Heart right ventricle (tissue), 16 donors: ENCODE measurements at regions not wholly inside any gene's neighbourhood (a gene's known extent, or its start where the extent isn't known, plus 50 kb on each side); places are given as distances from the start of the nearest gene placed in this dataset.

ENCODE experiments used
- ATAC-seq, 8 donors: fragments of 200-7000 bp; cut with Tn5 transposase; one replicate each; pipeline ENCODE4 v1.9.1; 2020; ENCODE audit warnings: mild to moderate bottlenecking in 8 of 8, moderate library complexity in 8 of 8, moderate number of reproducible peaks in 1 of 8
- DNase-seq, 2 donors: peaks; one replicate each; pipeline ENCODE4 v3.0.0-alpha.2; 2020
- H3K27ac ChIP-seq, 10 donors: fragments of 200-600 bp; sonication (generic) in 2 of 10; one replicate each; pipeline versions ENCODE4 v1.5.0 to v1.8.0; 2020 to 2022; ENCODE audit warnings: mild to moderate bottlenecking in 3 of 10
- H3K27me3 ChIP-seq, 7 donors: fragments of 200-600 bp; one replicate each; pipeline ENCODE4 v1.8.0; 2021 to 2022; ENCODE audit warnings: mild to moderate bottlenecking in 2 of 7
- H3K36me3 ChIP-seq, 9 donors: fragments of 200-600 bp; sonication (generic) in 1 of 9; one replicate each; pipeline versions ENCODE4 v1.5.0 to v1.8.0; 2020 to 2022; ENCODE audit warnings: mild to moderate bottlenecking in 2 of 9
- H3K4me1 ChIP-seq, 9 donors: fragments of 200-600 bp; sonication (generic) in 1 of 9; one replicate each; pipeline versions ENCODE4 v1.5.0 to v1.8.0; 2020 to 2022; ENCODE audit warnings: mild to moderate bottlenecking in 4 of 9
- H3K4me3 ChIP-seq, 10 donors: fragments of 200-600 bp; sonication (generic) in 2 of 10; one replicate each; pipeline versions ENCODE4 v1.5.0 to v1.8.0; 2020 to 2022; ENCODE audit warnings: mild to moderate bottlenecking in 7 of 10, moderate library complexity in 2 of 10
- H3K9me3 ChIP-seq, 11 donors: fragments of 200-600 bp in 10 of 11; sonication (generic) in 2 of 11; one replicate each; pipeline versions ENCODE4 v1.5.0 to v1.8.0; 2013 to 2022; ENCODE audit warnings: mild to moderate bottlenecking in 2 of 11, control low read depth in 1 of 11, moderate library complexity in 1 of 11
- CTCF ChIP-seq, 9 donors: fragments of 200-600 bp; sonication (generic) in 2 of 9; IDR thresholded peaks; one replicate each; pipeline versions ENCODE4 v1.5.0 to v1.8.0; 2021 to 2022; ENCODE audit warnings: antibody characterized with exemption in 9 of 9, mild to moderate bottlenecking in 5 of 9, moderate library complexity in 1 of 9
- WGBS, 2 donors: extraction: QIAGEN DNeasy Blood & Tissue Kit; methylation state at CpG; one replicate each; pipeline ENCODE4 v1.1.7; 2013; ENCODE audit warnings: inconsistent platforms in 1 of 2; 5-methylcytosine and 5-hydroxymethylcytosine counted together
- intact Hi-C, 10 donors: fragments of 100-400 bp; cut with DNase I; formaldehyde crosslinking; loops; one replicate each; pipeline versions ENCODE4 v1.11.1 to v1.14.2; 2022
- donor health status: Arrhythmogenic right ventricular cardiomyopathy.
- donor health status: ischemic (EF 13 %, LVEDD 7.1; RV severe dilation, severe dysfunction).
- donor health status: healthy with polysubstance abuse.
- donor health status: DM: no; HTN: yes; CAD: no.
- donor health status: DM: no; HTN: no; CAD: no.
- donor health status: ischemic (EF 25% LVEDD 6.9; RV normal size, moderate dysfunction).
- donor health status: ischemic (EF 25% LVEDD 5.7; RV mildly dilated, moderate dysfunction).
- donor health status: healthy.
- donor health status: DM: yes; HTN: yes; CAD: no.
- donor health status: Ischemic cardiomyopathy.
- donor health status: ischemic (EF 35%, LVEDD 5.7; RV mildly dilated, moderate dysfunction).
- donor health status: nonischemic (EF 11% LVEDD 7.7; RV severe dilation, severe dysfunction).
- donor health status: DM: yes; HTN: yes; CAD: no.
- donor health status: PGD.
- donor health status: ischemic (EF 29% LVEDD 5.4; RV normal size, mild dysfunction).
- donor health status: nonischemic (EF 23%, LVEDD 6.1; RV moderate dilation, normal function).

- DNase-seq (no peak), ATAC-seq (no peak)
- Histone ChIP-seq H3K36me3 (no peaks in the 10 kb centered on the region), H3K9me3 (no peaks in the 10 kb centered on the region), H3K27ac (no peak overlapping the region), H3K4me3 (no peak overlapping the region), H3K4me1 (no peaks in the 10 kb centered on the region), H3K27me3 (no peaks in the 10 kb centered on the region)
- intact Hi-C loops = no loop called here
- WGBS, 2 donors = 58 to 72% methylated on average over 6 of the region's 6 CpGs
- no peak for TF ChIP-seq CTCF (IDR thresholded peaks at IDR 0.05)
These were observed 737.6 kb downstream of the SLC16A7 start for GRCh38 chr12:60333461-60333860.

GRCh38 chr12:60335745-60336144 lies 739.9 kb downstream of the SLC16A7 start:
- Histone ChIP-seq H3K27ac (no peak overlapping the region), H3K4me1 (no peaks in the 10 kb centered on the region), H3K36me3 (no peaks in the 10 kb centered on the region), H3K27me3 (no peaks in the 10 kb centered on the region), H3K9me3 (no peaks in the 10 kb centered on the region), H3K4me3 (no peak overlapping the region)
- no peak for DNase-seq
- no peak for ATAC-seq
- intact Hi-C loops = no loop called here
- TF ChIP-seq CTCF (IDR thresholded peaks at IDR 0.05) = no peak

DNA sequence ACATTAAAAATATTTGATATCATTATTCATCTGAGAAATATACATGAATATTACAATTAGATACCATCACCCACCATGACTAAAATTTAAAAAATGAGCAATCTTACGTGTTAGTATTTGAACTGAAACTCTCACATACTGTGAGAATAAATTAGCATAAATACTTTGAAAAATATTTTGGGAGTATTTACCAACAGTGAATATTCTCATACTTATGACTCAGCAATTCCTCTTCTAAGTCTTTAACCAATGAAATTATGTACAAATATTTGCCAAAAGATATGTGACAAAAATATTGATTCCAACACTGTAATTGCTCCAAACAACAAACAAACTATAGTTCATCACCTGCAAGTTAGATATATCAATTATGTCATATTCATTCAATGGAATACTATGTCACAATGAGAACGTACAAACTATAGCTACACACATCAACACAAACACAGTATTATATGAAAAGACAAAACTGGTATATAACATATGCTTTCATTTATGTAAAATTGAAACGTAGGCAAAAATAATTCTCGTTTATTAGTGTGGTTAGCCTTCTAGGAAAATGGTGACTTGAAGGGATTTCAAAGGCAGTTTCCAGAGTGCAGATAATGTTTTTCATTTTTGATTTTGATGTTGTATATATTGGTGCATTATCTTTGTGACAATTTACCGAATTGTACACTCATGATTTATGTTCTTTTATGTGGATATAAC lies 742.2 kb downstream of the SLC16A7 start:
- ATAC-seq (no peak), DNase-seq (no peak)
- no peak overlapping the region for H3K4me3 ChIP-seq
- no peaks in the 10 kb centered on the region for H3K36me3 ChIP-seq
- no peaks in the 10 kb centered on the region for H3K4me1 ChIP-seq
- whole genome bisulfite sequencing, 2 donors = 75 to 79% methylated on average over 5 of the region's 5 CpGs
- no peaks in the 10 kb centered on the region for H3K27me3 ChIP-seq
- no peak overlapping the region for H3K27ac ChIP-seq
- intact Hi-C loops = no loop called here
- TF ChIP-seq CTCF (IDR thresholded peaks at IDR 0.05) = no peak
- no peaks in the 10 kb centered on the region for H3K9me3 ChIP-seq

GRCh38 chr12:60345442-60345841 lies 749.6 kb downstream of the SLC16A7 start:
- Histone ChIP-seq H3K27me3 (no peaks in the 10 kb centered on the region), H3K36me3 (no peaks in the 10 kb centered on the region), H3K4me3 (no peak overlapping the region), H3K27ac (no peak overlapping the region), H3K9me3 (no peaks in the 10 kb centered on the region), H3K4me1 (no peaks in the 10 kb centered on the region)
- TF ChIP-seq CTCF (IDR thresholded peaks at IDR 0.05) = no peak
- DNase-seq (no peak), ATAC-seq (no peak)
- intact Hi-C loops = no loop called here
- 85 to 92% methylated on average over 1 of the region's 1 CpG for WGBS, 2 donors
